ENCODE measurements at regions not wholly inside any gene's neighbourhood (a gene's known extent, or its start where the extent isn't known, plus 50 kb on each side); places are given as distances from the start of the nearest gene placed in this dataset.
"Not testable (repeated sequence)": the region's sequence is repeated elsewhere in the genome, so short reads cannot be mapped to it uniquely, and the experiment has no call there.

DNA sequence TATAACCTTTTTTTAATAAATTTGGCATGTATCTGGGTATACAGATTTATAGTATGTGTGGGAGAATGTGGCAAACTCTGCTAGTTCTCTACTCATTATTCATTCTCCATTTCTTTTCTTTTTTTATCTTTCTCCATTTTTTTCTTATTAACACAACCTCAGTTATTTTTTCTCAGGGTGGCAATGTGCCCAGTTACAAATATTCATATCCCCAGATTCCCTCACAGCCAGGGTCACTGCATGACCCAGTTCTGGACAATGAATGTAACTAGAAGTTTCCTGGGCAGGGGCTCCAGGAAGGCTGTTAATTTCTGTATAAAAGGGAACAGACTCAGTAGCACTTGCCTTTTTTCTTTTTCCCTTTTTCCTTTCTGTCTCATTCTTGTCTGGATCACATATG is 95.6 kb downstream of the VCPKMT start:
- DNase-seq, result no peak

DNA sequence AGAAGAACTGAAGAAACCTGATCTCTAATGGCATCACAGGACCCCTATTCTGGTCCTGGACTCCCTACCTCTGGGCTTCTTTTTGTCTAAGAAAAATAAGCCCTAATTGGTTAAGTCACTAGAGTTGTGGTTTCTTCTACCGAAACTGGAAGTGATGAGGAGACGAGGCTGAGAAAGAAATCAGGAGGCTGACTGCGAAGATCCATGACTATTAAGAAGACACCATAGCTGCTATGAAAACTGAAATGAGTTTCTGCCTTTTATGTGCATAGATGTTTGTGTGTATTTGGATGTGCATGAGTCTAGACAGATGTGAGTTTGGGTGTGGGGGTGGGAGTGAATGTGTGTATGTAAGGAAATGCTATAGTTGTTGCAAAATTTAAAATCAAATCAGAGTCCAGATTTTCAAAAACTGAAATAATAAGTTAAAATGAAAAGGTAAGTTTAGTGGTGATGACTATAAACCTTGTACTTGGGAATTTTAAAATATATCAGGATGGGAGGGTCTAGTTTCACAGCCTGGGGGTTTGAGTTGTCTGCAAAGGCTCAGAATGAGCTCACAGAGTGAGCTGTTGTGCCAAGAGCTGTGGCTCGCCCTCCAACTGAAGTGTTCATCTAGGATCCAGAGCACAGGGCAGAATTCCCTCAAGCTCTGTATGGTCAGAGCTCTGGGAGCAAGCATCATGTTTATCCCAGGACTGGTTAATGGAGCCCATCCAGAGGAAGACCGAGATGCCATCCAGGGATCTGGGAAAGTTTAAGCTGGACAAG is 94.9 kb downstream of the VCPKMT start:
- no peak for DNase-seq

DNA sequence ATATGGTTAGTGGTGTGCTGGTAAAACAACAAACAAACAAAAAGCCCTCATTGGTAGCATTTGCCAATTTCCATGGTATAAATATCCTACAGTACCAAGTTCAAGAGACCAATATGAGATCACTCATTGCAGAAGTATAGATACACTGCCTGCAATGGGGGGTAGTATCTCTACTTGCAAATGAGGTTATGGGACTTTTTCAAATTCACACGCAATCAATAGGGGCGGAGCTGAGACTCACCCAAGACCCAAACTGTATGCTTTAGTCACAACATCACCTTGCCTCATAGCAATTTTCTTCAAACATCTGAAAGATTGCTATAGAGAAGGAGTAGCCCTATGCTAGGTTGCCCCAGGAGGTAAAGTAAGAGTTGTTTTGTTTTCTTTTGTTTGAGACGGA is 93.7 kb downstream of the VCPKMT start:
- no peak for DNase-seq

DNA sequence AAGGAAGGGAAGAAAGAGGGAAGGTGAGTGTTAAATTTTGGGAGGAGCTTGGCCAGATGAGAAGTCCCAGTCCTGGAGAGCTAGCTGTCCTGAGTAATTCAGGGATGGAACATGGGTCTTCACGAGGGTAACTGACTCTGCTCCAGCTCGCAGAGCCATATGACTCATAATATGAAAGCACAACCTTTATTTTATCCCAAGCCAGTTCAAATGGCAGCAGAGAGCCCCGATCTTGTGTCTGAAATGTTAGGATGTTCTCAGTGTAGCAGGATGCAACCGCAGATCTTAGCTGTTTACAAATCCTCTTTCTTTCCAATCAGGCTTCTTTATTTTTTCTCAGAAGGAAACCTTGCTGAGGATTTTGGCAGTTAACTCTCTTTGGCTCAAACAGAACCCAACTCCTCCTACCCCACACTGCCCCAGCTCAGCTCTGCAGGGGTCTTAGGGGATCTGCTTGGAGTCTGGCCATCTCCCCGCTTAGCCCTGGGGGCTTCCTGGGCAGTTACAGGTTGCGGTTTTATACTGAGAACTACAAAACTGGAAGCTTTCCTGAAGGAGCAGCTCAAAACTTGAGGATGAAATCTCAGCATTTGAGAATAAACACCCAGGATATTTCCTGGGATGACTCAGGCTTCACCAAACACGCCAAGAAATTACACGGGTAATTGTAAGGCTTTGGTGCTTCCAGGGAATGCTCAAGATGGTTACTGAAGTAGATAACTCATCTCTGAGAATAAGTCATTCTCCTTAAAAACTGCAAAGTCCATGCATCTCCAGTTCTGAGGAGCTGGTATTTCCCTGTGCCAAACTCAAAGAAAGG is 92.5 kb downstream of the VCPKMT start:
- no peak for DNase-seq

DNA sequence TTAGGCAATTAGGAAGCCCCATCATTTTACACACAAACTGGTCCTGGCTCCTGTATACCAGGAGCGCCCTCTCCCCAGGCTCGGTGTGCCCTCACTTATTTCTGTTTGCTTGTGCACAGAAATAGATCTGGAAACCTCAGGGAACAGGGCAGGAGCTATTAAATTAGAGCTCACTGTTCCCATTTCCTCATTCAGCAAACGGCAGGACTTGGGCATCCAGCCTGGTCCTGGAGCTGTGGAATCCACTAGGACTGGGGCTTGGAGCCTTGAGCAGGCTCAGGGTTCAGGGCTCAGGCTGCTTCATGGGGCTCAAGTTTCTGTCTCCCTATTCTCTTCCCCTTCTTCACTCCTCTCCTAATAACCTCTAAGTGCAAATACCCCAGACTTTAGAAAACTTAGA is 91.3 kb downstream of the VCPKMT start:
- DNase-seq, result no peak

DNA sequence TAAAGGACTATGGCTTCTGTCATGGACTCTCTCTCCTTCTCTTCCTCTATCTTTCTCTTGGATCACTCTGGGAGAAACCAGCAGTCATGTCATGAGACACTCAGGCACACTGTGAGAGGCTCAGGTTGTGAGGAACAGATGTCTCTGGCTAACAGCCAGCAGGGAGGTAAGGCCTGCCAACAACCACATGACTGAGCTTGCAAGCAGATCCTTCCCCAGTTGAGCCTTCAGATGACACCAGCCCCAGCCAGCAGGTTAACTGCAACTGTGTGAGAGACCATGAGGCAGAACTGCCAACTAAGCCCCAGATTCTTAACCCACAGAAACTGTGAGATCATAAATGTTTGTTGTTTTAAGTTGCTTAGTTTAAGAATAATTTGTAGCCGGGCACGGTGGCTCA is 90.6 kb downstream of the VCPKMT start:
- peak; percentile 39 for DNase-seq

DNA sequence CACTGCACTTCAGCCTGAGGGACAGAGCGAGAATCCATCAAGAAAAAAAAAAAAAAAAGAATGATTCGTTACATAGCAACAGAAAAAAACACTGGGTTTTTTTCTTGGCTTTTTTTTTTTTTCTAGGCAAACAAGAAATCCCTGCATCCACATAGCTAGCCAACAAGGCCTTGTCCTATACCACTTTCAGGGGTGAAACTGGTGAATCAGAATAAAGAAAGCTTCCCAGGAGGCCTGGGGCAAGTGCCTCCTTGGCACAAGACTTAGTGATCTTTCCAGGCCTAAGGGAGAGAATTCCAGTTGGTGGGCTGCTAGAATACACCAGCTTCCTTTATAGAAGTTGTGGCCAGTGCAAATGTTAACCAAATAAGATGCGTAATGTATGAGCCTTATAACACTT is 90.0 kb downstream of the VCPKMT start:
- no peak for DNase-seq

DNA sequence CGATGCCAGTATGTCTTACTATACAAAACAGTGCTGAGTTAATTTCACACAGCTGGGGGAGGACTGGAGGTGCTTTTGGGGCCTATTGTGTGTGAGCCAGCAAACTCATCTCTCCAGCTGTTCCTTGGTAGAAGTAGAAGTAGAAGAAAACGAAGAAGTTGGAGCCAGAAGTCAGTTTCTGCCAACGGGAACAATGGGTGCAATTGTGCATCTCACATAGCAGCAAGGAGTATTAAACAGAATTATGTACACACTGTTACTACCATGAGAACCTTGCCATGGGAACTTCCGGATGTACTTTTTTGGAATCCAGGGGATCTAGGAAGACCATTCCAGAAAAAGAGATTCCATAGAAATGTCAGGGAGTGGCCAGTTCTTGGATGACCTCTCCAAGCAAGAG is 88.6 kb downstream of the VCPKMT start:
- no peak for DNase-seq

DNA sequence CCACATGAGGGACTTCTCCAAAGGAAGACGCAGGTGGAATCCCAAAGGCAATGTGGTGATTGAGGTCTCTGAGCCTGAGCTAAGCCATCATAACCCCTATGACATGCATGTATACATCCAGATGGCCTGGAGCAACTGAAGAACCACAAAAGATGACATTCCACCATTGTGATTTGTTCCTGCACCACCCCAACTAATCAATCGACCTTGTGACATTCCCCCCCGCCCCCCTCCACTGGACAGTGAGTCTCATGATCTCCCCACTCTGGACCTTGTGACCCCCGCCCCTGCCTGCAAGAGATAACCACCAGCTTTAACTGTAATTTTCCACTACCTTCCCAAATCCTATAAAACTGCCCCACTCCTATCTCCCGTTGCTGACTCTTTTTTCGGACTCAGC is 87.9 kb downstream of the VCPKMT start:
- DNase-seq, result no peak

DNA sequence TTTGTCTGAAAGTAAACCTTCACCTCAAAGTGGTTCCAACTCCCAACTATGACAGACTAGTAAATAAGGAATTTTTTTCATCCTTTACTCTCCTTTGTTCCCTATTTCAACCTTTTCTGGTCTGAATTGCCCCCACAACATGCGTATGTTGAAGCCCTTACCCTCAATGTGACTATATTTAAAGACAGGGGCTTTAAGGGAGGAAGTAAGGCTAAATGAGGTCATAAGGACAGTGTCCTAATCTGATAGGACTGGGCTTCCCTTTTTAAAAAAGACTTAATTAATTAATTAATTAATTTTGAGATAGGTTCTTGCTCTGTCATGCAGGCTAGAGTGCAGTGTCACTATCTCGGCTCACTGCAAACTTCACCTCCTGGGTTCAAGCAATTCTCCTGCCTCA is 86.3 kb downstream of the VCPKMT start:
- no peak for DNase-seq

DNA sequence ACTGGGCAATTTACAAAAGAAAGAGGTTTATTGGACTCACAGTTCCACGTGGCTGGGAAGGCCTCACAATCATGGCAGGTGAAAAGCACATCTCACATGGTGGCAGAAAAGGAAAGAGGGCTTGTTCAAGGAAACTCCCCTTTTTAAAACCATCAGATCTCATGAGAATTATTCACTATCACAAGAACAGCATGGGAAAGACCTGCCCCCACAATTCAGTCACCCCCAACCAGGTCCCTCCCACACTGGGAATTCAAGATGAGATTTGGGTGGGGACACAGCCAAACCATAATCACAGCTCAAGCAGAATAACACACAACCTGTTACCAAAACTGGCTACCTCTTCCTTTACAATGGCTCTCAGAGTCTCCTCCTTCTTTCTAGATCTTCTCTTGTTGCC is 85.5 kb downstream of the VCPKMT start:
- DNase-seq, result not testable (repeated sequence)

DNA sequence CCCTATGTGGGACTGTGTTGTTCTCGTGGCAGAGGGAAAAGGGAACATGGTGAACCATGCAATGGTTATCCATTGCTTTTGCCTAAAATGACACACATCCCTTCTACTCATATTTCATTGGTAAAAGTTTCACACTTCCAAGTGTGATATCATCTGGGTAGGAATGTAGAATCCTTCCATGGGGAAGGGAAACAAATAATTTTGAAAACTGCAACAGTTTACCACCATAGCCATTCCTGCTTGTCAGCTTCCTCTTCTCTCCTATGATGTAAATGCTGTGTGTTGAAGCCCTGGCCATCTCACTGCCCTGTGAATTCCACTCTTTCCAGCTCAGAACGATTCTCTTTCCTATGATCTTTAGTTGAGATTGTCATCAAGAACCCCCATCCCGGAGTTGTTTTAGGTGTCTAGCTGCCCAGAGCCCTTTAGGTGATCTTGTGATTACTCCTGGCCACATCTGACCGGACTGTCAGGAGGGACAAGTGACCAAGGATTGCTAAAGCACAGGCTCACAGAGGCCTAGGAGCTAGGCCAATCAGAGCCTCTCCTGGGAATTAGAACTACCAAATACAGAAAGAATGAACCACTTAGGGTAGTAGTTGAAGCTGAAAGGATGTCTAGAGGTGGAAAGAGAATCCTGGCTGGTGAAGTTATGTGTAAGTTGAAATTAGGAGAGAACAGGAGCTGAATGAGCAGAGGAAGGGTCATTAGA is 84.6 kb downstream of the VCPKMT start:
- DNase-seq, result no peak

DNA sequence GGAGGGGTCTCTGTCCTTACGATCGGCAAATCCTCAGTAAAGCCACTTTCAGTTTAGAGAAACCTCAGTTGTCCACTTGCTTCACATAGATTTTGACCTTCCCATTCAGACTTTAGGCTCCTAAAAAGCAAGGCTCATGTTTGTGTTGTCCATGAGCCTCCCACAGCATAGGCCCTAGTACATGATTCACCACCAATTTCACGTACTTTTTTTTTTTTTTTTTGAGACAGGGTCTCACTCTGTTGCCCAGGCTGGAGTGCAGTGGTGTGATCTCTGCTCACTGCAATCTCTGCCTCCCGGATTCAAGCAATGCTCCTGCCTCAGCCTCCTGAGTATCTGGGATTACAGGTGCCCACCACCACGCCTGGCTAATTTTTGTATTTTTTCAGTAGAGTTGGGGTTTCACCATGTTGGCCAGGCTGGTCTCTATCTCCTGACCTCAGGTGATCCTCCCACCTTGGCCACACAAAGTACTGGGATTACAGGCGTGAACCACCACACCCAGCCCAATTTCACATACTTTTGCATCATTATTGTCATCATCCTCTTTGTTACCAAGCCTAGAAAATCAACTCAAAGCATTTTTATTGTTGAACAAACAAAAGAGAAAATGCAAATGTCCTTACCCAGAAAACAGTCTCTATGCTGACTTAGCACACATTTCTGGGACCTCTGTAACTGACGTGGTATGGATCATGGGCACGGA is 83.8 kb downstream of the VCPKMT start:
- not testable (repeated sequence) for DNase-seq

DNA sequence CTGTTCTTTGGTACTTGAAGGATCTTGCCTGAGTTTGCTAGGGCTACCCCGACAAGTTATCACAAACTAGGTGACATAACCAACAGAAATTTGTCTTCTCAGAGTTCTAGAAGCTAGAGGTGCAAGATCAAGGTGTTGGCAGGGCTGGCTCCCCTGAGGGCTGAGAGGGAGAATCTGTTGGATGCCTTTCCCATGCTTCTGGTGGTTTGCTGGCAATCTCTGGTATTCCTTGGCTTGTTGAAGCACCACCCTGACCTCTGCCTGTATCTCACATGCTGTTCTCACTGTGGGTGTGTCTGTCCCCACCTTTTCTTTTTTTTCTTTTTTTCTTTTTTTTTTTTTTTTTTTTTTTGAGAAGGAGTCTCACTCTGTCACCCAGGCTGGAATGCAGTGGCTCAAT is 81.2 kb downstream of the VCPKMT start:
- no peak for DNase-seq

DNA sequence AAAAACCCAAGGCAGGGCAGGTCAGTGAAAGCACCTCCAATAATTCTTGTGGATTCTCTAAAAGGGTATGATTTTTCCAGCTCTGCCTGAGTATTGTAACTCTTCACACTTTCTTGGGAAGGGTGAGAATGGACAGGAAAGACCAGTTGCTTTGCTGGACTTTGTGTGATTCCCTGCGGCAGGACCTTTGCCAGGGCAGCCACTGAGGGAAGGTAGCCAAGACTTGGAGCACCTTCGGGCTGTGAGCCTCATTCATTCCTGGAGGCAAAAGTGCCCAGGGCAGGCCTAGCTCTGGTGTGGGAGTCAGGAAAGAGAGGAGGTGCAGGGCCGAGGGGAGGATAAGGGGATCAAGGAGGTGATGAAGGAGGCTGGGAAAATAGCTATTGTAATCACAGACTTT is 80.2 kb downstream of the VCPKMT start:
- no peak for DNase-seq

DNA sequence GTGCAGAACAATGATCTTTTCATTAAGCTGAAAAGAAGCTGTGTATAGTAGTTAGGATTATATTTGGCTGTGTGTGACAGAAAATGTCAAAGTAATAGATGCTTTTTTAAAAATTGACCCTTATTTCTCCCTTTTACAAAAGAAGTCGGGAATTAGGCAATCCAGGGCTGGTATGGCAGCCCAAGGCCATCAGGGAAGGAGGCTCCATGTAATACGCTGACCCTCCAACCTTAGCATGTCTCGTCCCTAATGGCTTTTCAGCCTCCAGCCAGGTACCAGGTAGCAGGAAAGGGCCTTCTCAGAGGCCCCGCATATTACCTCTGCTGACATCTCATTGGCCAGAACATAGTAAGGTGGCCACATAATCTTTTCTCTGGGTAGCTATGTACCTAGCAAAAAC is 79.7 kb downstream of the VCPKMT start:
- no peak for DNase-seq

DNA sequence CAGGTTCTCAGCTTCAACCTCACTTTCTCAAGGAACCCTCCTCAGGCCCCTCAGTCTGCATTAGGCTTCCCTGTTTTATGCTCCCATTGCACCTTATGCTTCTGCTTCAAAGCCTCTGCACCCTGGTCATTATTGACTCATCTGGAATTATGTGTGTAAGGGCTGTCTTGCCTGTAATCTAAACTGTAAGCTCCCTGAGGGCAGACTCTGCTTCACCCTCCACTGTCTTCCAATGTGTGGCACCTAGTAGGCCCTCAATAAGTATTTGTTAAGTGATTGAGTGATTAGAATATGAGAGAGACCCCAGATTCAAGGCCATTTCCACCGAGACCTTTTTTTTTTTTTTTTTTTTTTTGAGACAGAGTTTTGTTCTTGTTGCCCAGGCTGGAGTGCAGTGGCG is 79.1 kb downstream of the VCPKMT start:
- no peak for DNase-seq

DNA sequence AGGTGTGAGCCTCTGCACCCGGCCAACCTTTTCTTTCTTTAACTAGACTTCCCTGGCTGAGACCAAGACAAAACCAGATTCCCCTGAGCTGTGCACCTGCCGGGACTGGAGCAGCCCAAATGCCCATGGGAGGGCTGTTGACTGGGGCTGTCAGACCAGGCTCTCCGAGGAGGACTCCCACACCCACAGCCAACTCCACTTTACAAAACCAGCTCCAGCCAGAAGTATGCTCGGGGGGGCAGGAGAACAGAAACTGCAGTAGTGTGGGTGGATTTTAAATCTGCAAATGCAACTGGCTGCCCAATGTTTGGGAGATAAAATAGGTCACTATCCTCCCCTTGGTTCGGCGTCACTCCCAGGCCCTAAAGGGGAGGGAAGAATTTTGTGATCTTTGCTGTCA is 78.5 kb downstream of the VCPKMT start:
- DNase-seq, result no peak

DNA sequence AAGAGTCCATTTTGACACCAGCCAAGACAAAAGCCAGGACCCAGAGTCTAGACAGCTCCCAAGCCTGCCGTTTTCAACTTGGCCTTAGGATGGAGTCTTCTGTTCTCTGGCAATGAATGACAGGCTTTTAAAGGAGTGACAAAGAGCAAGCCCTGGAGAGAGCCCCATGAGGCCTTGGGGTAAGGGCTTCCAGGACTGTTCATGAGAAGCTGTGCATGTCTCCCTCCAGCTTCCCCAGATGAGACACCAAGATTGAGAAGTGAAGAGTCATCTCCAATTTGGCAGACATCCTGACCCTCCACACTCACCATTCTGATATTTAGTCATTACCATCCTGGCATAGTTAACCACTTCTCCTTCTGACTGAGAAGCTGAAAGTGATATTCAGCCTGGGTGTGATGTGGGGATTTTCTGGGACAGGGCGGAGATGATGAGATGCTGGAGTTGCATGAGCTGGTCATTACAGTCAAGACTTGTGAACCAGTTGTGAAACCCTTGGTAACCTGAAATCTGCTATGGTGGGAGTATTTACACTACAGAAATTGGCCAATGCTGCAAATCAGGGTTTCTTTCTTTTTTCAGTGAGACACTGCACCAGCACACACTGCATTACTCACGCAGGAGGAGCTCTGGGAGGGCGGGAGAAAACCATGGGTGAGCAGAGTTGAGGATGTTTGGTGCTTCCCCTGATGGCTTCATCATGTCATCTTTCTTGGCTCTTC is 77.8 kb downstream of the VCPKMT start:
- peak; percentile 2 for DNase-seq

DNA sequence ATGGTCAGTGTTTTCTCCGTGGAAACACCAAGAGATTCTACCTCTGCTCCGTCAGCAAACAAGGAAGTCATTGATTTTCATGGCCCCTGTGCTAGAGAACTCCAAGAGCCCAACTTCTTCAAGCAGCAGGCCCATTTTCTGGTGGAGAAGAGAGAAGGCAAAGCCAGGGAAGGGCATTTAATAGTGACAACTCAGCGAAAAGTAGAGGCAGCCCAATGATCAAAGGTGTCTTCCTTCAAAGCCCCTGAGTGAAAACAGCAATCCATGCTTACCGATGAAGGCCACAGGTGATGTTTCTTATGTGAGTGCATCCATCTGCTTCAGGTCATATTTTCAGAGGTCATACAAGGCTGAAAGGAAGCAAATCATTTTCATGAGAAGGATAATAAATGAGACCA is 77.3 kb downstream of the VCPKMT start:
- DNase-seq, result no peak

DNA sequence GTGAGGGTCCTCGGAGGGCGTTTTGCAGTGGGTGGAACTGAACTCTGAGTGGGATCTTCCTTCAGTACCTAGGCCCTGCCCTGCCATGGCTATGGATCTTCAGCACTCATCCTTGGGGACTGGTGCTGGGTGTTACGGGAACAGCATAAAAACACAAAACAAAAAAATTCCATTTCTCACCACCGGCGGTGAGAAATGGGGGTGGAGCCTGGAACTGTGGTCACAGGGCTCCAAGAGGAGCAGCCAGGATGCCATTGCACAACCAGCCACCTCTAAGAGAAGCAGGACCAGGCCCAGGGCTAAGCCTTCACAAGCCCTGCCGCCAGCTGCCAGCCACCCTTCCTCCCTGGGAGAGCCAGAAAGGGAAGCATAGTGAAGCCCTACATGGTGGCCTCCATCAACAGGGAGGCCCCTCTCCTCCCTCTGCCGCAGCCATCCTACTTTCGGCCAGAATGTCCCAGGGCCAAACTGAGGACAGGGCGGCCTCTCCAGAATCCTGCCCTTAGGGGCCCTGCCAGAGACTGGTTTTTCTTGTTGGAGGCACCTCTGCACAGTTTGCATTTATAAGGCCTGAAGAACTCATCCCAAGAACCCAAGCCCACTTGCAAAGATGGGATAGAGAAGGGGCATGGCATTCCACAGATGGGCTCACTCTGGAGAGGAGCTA is 76.5 kb downstream of the VCPKMT start:
- DNase-seq, result no peak

DNA sequence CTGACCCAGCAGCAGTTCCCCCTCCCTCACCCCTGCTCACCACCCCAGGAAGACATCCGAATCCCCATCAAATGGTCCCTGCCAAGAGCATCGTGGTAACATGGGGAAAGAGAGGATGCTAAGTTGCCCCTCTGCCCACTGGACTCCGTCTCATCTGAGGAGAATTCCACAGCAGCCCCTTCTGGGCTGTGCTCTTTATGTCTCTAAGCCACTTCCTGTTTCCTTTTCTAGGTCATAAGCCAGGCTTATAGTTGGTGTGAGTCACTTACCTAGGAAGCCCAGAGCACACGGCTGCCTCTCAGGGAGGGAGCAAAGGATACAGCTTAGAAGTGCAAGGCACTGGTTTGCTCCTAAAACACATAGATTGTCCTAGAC is 76.0 kb downstream of the VCPKMT start:
- no peak for DNase-seq

Data from NCI-H446 treated with DMSO at 0.1 percent for 48 hours (cell line).